Activated T-cell treated with anti-CD3 and anti-CD28 coated beads, Interleukin-2, amount 50 U/mL, for 4 hours (primary cell): ENCODE measurements at regions not wholly inside any gene's neighbourhood (a gene's known extent, or its start where the extent isn't known, plus 50 kb on each side); places are given as distances from the start of the nearest gene placed in this dataset.

ENCODE experiments used
- ATAC-seq, 2 donors: fragments of 200-7000 bp; cut with Tn5 transposase; one replicate each; pipeline ENCODE4 v1.10.0; 2021
- DNase-seq: peaks from one replicate; pipeline ENCODE4 v3.0.0-alpha.2; 2020
- H3K27me3 Mint-ChIP-seq: one replicate; pipeline ENCODE4 v1.8.0; 2021; ENCODE audit warnings: low read depth, mixed read lengths
- H3K36me3 Mint-ChIP-seq: one replicate; pipeline ENCODE4 v1.8.0; 2022; ENCODE audit warnings: mixed read lengths; ENCODE audit not compliant: insufficient read depth
- H3K4me1 Mint-ChIP-seq: one replicate; pipeline ENCODE4 v1.8.0; 2021; ENCODE audit warnings: low read depth, mixed read lengths
- H3K4me3 Mint-ChIP-seq: one replicate; pipeline ENCODE4 v1.8.0; 2021; ENCODE audit warnings: mild to moderate bottlenecking, moderate library complexity, mixed read lengths
- H3K9me3 Mint-ChIP-seq: one replicate; pipeline ENCODE4 v1.8.0; 2021; ENCODE audit warnings: mixed read lengths

DNA sequence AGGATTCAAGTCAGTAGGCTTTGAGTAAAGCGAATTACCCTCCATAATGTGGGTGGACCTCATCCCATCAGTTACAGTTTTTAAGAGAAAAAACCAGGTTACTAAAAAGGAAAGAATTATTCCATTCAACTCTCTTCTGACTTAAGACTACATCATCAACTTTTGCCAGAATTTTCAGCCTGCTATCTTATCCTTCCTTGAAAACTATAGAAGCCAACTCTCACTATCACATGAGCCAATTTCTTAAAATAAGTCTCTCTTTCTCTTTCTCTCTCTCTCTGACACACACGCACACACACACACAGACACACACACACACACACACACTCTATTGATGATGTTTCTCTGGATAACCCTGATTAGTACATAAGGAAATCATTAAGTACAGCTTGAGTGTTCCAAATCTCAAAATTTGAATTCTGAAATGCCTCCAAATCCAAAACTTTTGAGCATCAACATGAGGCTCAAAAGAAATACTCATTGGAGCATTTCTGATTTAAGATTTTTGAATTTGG, 217.0 kb upstream of the PRR20A start:
- peaks cover 14% of the 10 kb centered on the region for H3K9me3 Mint-ChIP-seq
- H3K36me3 Mint-ChIP-seq = no peaks in the 10 kb centered on the region
- no peak for DNase-seq
- ATAC-seq = no peak
- H3K4me3 Mint-ChIP-seq = no peak overlapping the region
- H3K4me1 Mint-ChIP-seq = no peaks in the 10 kb centered on the region
- H3K27me3 Mint-ChIP-seq = no peaks in the 10 kb centered on the region

DNA sequence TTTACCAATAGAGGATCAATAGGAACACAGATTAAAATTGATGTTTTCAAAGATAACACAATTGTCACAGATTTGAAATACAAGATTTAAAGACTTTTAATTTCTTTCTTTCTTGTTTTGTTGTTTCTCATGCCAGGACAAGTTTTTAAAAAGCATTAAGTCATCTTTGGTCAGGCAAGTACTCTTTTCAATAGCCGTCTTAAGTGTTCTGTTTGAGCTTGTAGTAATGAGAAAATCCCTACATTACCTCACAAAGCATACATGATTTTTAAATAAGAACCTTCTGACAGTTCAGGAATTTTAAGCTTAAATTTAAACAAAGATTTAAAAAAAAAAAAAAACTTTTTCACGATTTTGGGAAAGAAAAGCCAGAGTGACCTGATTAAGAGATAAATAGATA, 216.3 kb upstream of the PRR20A start:
- no peak overlapping the region for H3K4me3 Mint-ChIP-seq
- H3K9me3 Mint-ChIP-seq = peaks cover 15% of the 10 kb centered on the region
- DNase-seq (no peak), ATAC-seq (no peak)
- H3K36me3 Mint-ChIP-seq = no peaks in the 10 kb centered on the region
- H3K4me1 Mint-ChIP-seq = no peaks in the 10 kb centered on the region
- H3K27me3 Mint-ChIP-seq = no peaks in the 10 kb centered on the region

DNA sequence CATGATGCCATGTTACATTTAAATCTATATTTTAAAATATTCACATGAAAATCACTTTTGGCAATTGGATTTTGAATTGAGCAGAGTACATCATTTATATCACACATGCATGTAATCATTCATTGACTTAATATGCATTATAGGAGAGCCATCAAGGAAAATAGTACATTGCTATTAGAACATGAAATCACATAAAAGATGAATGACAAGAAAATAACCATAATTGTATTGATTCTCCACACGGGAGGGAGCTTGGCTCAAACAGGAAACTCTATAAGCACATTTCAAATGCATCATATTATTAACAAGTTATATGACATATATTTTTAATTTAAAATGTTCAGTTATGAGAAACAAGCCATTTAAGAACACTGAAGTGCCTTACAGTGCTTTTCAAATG, 208.6 kb upstream of the PRR20A start:
- ATAC-seq (no peak), DNase-seq (no peak)
- H3K9me3 Mint-ChIP-seq = peaks cover 17% of the 10 kb centered on the region
- no peaks in the 10 kb centered on the region for H3K27me3 Mint-ChIP-seq
- H3K4me1 Mint-ChIP-seq = no peaks in the 10 kb centered on the region
- H3K4me3 Mint-ChIP-seq = no peak overlapping the region
- no peaks in the 10 kb centered on the region for H3K36me3 Mint-ChIP-seq

DNA sequence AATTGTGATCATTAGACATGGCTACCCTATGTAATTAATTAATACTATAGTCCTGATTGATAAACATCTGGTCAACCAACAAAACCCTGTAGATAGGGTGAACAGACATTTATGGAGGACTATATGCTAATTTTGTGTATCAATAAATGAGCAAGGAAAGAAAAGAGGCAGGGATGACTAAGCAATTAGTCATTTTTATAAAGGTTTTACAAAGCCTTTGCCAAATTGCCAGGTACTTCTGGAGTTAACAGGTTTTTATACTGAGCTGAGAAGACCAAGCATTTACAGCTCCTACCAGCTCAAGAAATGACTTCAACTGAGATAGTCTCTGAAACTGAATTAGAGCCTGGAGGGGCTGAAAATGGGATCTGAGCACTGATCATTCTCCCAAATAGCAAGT, 186.8 kb upstream of the PRR20A start:
- H3K36me3 Mint-ChIP-seq = no peaks in the 10 kb centered on the region
- H3K27me3 Mint-ChIP-seq = no peaks in the 10 kb centered on the region
- H3K4me3 Mint-ChIP-seq = no peak overlapping the region
- peaks cover 4% of the 10 kb centered on the region for H3K9me3 Mint-ChIP-seq
- ATAC-seq (no peak), DNase-seq (no peak)
- no peaks in the 10 kb centered on the region for H3K4me1 Mint-ChIP-seq

DNA sequence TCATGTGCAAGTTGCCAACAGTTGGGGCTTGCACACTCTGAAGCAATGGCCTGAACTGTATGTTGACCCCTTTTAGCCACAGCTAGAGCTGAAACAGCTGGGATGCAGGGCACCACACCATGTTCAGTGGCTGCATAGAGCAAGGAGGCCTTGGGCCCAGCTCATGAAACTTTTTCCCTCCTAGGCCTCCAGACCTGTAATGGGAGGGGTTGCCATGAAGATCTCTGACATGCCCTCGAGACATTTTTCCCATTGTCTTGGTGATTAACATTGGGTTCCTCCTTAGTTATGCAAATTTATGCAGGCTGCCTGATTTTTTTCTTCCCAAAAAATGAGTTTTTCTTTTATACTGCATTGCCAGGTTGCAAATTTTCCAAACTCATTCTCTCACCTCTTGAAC, 165.1 kb upstream of the PRR20A start:
- no peaks in the 10 kb centered on the region for H3K36me3 Mint-ChIP-seq
- DNase-seq (no peak), ATAC-seq (no peak)
- peaks cover 24% of the 10 kb centered on the region for H3K9me3 Mint-ChIP-seq
- no peaks in the 10 kb centered on the region for H3K27me3 Mint-ChIP-seq
- no peak overlapping the region for H3K4me3 Mint-ChIP-seq
- no peaks in the 10 kb centered on the region for H3K4me1 Mint-ChIP-seq

DNA sequence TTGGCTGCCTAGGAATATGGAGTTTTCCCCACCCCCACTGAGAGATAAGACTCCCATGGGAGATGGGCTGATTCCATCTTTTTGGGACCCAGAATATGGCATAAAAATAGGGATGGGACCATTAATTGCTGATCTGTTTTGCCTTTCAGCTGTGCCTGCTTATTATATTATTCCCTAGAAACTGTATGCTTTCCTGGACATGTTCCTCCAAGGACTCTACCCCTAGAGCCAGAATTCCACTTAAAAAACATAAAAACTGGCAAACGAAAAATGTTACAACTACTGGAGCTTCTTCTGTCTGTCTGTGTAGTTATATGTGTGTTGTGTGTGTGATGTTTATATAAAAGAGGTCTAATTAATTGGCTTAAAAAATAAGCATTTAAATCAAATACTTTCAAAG, 159.9 kb upstream of the PRR20A start:
- Mint-ChIP-seq H3K36me3 (no peaks in the 10 kb centered on the region), H3K9me3 (peaks cover 17% of the 10 kb centered on the region), H3K27me3 (no peaks in the 10 kb centered on the region), H3K4me1 (no peaks in the 10 kb centered on the region), H3K4me3 (no peak overlapping the region)
- no peak for DNase-seq
- ATAC-seq = no peak

DNA sequence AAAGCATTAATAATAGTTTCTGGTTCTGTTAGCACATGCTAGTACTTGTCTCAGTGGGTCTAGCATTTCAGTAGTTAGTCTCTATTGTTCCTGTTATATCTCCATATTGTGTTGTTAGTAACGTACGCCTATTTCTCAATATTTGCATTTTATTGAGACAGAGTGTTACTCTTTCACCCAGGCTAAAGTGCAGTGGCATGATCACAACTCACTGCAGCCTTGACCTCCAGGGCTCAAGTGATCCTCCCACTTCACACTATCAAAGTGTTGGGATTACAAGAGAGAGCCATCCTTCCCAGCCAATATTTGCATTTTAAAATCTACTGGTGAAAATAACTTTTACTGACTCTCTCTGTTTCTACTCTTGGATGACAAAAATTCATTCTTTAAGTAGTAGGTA, 154.6 kb upstream of the PRR20A start:
- H3K4me1 Mint-ChIP-seq = no peaks in the 10 kb centered on the region
- no peaks in the 10 kb centered on the region for H3K36me3 Mint-ChIP-seq
- H3K4me3 Mint-ChIP-seq = no peak overlapping the region
- H3K9me3 Mint-ChIP-seq = peaks cover 14% of the 10 kb centered on the region
- ATAC-seq = no peak
- DNase-seq = no peak
- H3K27me3 Mint-ChIP-seq = no peaks in the 10 kb centered on the region

DNA sequence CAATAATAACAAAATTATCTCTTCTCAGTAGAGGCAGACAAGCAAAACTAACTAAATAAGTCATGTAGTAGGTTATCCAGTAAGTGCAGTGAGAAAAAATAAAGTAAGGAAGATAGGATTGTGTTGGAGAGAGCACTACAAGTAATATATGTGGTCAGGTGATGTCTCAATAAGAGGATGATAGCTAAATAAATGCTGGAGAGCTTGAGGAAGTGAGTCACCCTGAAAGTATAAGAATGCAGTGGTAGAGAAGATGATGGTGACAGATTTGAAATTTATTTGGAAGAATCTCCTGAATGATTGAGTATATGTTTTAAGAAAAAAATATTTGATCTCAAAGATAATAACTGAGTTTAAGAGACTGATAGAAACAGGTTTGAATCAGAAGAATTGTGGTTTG, 152.2 kb upstream of the PRR20A start:
- Mint-ChIP-seq H3K27me3 (no peaks in the 10 kb centered on the region), H3K9me3 (peaks cover 14% of the 10 kb centered on the region), H3K4me1 (no peaks in the 10 kb centered on the region), H3K4me3 (no peak overlapping the region), H3K36me3 (no peaks in the 10 kb centered on the region)
- no peak for ATAC-seq
- no peak for DNase-seq

DNA sequence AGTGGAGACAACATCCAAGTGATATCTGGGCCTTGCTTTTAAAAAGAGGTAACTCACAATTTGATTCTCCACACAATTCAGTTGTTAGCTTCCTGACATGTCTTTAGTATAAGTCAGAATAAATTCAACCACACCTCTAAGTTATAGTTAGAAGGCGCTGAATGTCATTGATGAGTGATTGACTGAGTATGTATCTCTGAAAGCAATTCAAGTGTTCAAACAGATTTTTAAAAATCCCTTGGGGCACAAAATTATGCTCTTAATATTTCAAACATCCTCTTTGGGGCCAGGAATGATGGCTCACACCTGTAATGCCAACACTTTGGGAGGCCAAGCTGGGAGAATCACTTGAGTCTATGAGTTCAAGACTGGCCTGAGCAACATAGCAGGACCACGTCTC, 137.0 kb upstream of the PRR20A start:
- no peaks in the 10 kb centered on the region for H3K27me3 Mint-ChIP-seq
- H3K36me3 Mint-ChIP-seq = no peaks in the 10 kb centered on the region
- DNase-seq (no peak), ATAC-seq (no peak)
- no peaks in the 10 kb centered on the region for H3K4me1 Mint-ChIP-seq
- H3K9me3 Mint-ChIP-seq = peaks cover 17% of the 10 kb centered on the region
- H3K4me3 Mint-ChIP-seq = no peak overlapping the region

DNA sequence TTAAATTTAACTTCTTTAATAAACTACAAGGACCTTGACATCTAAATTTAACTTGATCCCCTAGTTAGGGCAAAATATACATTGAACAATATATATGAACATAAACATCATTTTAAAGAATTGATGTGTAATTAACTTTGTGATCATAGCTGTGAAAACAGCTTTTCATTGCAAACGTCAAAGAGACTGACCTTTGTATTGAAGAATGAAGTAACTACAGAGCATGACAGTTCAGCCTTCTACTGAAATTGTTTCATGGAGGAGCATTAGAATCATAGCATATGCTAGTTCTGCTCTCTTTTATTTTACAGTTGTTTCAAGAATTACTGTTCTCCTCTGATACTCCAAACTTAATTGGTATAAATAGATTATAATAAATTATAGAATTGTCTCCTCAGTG, 123.4 kb upstream of the PRR20A start:
- Mint-ChIP-seq H3K4me3 (no peak overlapping the region), H3K4me1 (no peaks in the 10 kb centered on the region), H3K27me3 (no peaks in the 10 kb centered on the region), H3K9me3 (peaks cover 30% of the 10 kb centered on the region), H3K36me3 (no peaks in the 10 kb centered on the region)
- DNase-seq = no peak
- no peak for ATAC-seq

DNA sequence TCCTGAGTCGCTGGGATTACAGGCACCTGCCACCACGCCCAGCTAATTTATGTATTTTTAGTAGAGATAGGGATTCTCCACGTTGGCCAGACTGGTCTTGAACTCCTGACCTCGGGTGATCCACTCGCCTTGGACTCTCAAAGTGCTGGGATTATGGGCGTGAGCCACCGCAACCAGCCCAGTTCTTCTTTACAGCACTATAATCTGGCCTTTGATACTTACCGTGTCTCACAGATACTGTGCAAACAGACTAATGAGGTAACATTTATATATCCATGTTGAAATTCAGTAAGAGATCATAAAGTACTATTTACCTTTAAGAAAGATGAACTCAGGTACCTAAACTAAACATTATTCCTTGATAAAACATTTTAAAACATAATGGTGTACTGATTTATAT, 121.8 kb upstream of the PRR20A start:
- no peak for ATAC-seq
- no peak for DNase-seq
- Mint-ChIP-seq H3K27me3 (no peaks in the 10 kb centered on the region), H3K36me3 (no peaks in the 10 kb centered on the region), H3K4me3 (no peak overlapping the region), H3K9me3 (peaks cover 32% of the 10 kb centered on the region), H3K4me1 (no peaks in the 10 kb centered on the region)

DNA sequence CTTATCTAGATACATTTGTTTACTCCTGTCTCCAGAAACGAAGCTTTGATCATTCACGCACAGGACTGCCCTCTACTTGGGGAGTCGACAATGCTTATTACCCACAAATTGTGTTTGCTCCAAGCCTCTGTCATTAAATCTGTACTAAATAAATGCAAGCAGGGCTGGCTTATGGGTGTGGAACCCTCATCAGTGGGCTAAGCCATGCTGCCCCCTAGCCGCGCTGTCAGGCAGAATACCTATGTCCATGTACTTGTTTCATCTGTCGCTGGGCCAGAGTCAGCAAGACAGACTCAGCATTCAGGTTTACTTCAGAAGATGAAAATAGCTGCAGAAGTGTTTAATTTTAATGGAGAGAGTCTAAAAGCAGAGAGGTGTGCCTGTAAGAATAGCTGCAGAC, 110.0 kb upstream of the PRR20A start:
- Mint-ChIP-seq H3K27me3 (no peaks in the 10 kb centered on the region), H3K4me1 (no peaks in the 10 kb centered on the region), H3K36me3 (no peaks in the 10 kb centered on the region), H3K4me3 (no peak overlapping the region), H3K9me3 (peaks cover 23% of the 10 kb centered on the region)
- DNase-seq (no peak), ATAC-seq (no peak)

DNA sequence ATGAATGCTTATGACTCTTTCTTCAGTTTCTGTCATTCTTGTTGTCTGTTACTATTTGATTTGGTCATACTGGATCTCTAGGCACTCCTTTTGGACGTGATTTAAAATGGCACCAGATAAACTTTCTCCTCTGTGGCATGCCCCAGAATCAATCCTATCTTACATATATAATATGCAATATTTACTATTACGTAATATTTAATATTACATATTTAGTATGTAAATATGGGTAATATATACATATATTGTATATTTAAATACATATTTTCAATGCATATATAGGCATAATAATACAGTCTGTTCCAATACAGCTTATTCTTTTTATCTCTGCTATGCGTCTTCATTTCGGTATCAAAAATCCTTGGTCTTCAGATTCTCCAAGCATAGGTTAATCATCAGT, 104.4 kb upstream of the PRR20A start:
- no peak for ATAC-seq
- H3K4me1 Mint-ChIP-seq = no peaks in the 10 kb centered on the region
- DNase-seq = no peak
- no peaks in the 10 kb centered on the region for H3K36me3 Mint-ChIP-seq
- H3K9me3 Mint-ChIP-seq = peaks cover 5% of the 10 kb centered on the region
- H3K27me3 Mint-ChIP-seq = no peaks in the 10 kb centered on the region
- H3K4me3 Mint-ChIP-seq = no peak overlapping the region

DNA sequence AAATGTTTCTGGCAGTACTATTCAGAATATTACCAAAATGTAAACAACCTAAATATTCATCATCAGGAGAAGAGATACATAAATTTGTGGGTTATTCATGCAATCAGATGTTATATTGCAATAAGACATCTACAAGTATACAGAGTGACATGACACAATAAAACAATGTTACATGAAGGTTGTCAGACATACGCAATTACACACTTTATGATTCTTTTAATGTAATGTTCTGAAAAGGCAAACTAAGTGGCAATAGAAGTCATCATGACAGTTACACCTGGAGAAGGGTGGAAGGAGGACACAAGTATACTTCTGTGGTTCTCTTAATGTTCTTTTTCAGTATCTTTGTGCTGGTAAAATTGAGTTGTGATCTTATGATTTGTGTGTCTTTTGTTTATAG, 95.8 kb upstream of the PRR20A start:
- Mint-ChIP-seq H3K36me3 (no peaks in the 10 kb centered on the region), H3K4me3 (no peak overlapping the region), H3K9me3 (peaks cover 9% of the 10 kb centered on the region), H3K4me1 (no peaks in the 10 kb centered on the region), H3K27me3 (no peaks in the 10 kb centered on the region)
- no peak for DNase-seq
- ATAC-seq = no peak

DNA sequence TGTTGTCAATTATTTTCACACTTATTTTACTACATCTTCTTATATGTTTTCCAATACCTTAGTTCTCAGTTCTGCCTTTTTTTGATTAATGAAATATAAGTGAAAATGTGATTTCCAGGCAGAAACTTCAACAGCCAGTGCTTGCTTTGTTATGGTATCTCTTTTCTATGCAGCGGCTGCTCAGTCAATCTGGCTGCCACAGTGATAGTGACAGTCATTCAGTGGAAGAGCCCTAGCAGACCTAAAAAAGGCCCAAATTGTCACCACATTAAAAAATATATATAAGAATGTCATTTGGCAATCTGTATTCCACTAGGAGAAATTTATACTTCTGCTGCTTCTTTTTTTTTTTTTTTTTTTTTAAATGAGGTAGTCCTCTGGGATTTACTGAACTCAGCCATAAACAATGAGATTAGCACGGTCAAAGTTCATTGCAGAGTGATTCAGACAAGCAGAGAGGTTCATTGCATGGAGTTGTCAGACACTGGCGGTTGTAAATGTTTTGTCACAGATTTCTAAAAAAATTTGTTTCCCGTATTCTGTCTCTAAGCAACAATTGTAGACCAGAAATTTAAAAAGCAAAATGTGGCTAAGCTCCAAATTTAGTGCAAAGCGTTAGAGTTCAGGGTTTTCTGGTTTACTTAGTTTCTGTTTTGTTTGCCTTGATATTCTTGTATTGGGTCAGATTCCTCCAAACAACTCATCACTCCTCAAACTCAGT, 94.7 kb upstream of the PRR20A start:
- H3K4me3 Mint-ChIP-seq = no peak overlapping the region
- no peaks in the 10 kb centered on the region for H3K27me3 Mint-ChIP-seq
- H3K9me3 Mint-ChIP-seq = peaks cover 16% of the 10 kb centered on the region
- no peaks in the 10 kb centered on the region for H3K36me3 Mint-ChIP-seq
- no peaks in the 10 kb centered on the region for H3K4me1 Mint-ChIP-seq
- no peak for ATAC-seq
- DNase-seq = no peak
